Upper lobe of left lung (tissue), 4 donors: ENCODE measurements at regions not wholly inside any gene's neighbourhood (a gene's known extent, or its start where the extent isn't known, plus 50 kb on each side); places are given as distances from the start of the nearest gene placed in this dataset.

Source experiments
- POLR2A ChIP-seq, 4 donors: fragments of 450-650 bp; IDR thresholded peaks; one replicate each; pipeline ENCODE4 v1.5.1; 2016 to 2017; ENCODE audit warnings: antibody characterized with exemption in 4 of 4, mild to moderate bottlenecking in 2 of 4
- POLR2AphosphoS5 ChIP-seq, 2 donors: sonication (generic); formaldehyde crosslinking; IDR thresholded peaks; one replicate each; pipeline ENCODE4 v1.5.1; 2017; ENCODE audit warnings: antibody characterized with exemption in 2 of 2
- TF ChIP-seq, protein P1 (sequence below), 6 experiments: fragments of 450-650 bp in 4 of 6; fragments of 200-600 bp in 2 of 6; sonication (generic) in 2 of 6; IDR thresholded peaks; one replicate each; pipeline ENCODE4 v1.5.1; 2016 to 2019; ENCODE audit warnings: antibody characterized with exemption in 6 of 6

DNA sequence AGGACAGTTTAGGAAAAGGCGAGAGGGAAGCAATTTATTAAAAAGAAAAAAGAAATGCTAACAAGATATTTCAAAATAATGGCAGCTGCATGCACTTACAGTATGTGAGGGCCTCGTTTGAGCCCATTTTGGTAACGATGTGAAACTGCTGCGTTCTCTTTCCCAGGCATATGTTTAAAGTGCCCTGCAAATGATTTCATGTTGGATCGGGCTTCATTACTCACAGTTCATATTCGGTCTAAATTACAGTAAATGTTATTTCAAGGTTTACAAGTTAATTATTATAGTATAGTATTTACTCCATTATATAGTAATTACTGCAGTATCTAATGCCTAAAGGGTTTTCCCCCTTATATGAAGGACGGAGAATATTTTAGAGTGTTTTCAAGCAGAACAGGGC is 679.1 kb downstream of the BCL11A start:
- TF ChIP-seq POLR2A (IDR thresholded peaks at IDR 0.05) (no peak), POLR2AphosphoS5 (IDR thresholded peaks at IDR 0.05) (no peak)
- TF ChIP-seq, protein P1, sequence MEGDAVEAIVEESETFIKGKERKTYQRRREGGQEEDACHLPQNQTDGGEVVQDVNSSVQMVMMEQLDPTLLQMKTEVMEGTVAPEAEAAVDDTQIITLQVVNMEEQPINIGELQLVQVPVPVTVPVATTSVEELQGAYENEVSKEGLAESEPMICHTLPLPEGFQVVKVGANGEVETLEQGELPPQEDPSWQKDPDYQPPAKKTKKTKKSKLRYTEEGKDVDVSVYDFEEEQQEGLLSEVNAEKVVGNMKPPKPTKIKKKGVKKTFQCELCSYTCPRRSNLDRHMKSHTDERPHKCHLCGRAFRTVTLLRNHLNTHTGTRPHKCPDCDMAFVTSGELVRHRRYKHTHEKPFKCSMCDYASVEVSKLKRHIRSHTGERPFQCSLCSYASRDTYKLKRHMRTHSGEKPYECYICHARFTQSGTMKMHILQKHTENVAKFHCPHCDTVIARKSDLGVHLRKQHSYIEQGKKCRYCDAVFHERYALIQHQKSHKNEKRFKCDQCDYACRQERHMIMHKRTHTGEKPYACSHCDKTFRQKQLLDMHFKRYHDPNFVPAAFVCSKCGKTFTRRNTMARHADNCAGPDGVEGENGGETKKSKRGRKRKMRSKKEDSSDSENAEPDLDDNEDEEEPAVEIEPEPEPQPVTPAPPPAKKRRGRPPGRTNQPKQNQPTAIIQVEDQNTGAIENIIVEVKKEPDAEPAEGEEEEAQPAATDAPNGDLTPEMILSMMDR (IDR thresholded peaks at IDR 0.05) = no peak
